Trophoblast cell (in vitro differentiated cells and primary cell): ENCODE measurements at regions not wholly inside any gene's neighbourhood (a gene's known extent, or its start where the extent isn't known, plus 50 kb on each side); places are given as distances from the start of the nearest gene placed in this dataset.

Source experiments
- DNase-seq, 2 donors: peaks; one replicate each; pipeline ENCODE4 v3.0.0-alpha.2; 2016
- H2AFZ ChIP-seq: 2 replicates; pipeline ENCODE4 v1.6.1; 2013; ENCODE audit warnings: low read length, moderate library complexity, mild to moderate bottlenecking; ENCODE audit not compliant: insufficient read depth, poor library complexity
- H2AK5ac ChIP-seq: 2 replicates; pipeline ENCODE4 v1.6.1; 2013; ENCODE audit warnings: mild to moderate bottlenecking, low read length
- H2BK120ac ChIP-seq: 2 replicates; pipeline ENCODE4 v1.6.1; 2013; ENCODE audit warnings: low read length, mild to moderate bottlenecking, moderate library complexity; ENCODE audit not compliant: insufficient read depth, poor library complexity
- H2BK12ac ChIP-seq: 2 replicates; pipeline ENCODE4 v1.6.1; 2013; ENCODE audit warnings: mild to moderate bottlenecking, low read length, moderate library complexity
- H2BK5ac ChIP-seq: 2 replicates; pipeline ENCODE4 v1.6.1; 2013; ENCODE audit warnings: low read length, low read depth, moderate library complexity, mild to moderate bottlenecking; ENCODE audit not compliant: poor library complexity
- H3K14ac ChIP-seq: 2 replicates; pipeline ENCODE4 v1.6.1; 2013; ENCODE audit warnings: mild to moderate bottlenecking, low read length
- H3K18ac ChIP-seq: 2 replicates; pipeline ENCODE4 v1.6.1; 2013; ENCODE audit warnings: mild to moderate bottlenecking, low read length
- H3K23ac ChIP-seq: 2 replicates; pipeline ENCODE4 v1.6.1; 2013; ENCODE audit warnings: low read length
- H3K27ac ChIP-seq: 2 replicates; pipeline ENCODE4 v1.5.1; 2013; ENCODE audit warnings: low read depth, mild to moderate bottlenecking, inconsistent platforms, low read length, moderate library complexity
- H3K27me3 ChIP-seq: 2 replicates; pipeline ENCODE4 v1.6.1; 2013; ENCODE audit warnings: inconsistent platforms, mild to moderate bottlenecking, low read length, moderate library complexity; ENCODE audit not compliant: insufficient read depth
- H3K36me3 ChIP-seq, 2 experiments: 1 replicate in 1 of 2; 2 replicates in 1 of 2; pipeline ENCODE4 v1.6.1; 2013; ENCODE audit warnings: low read length in 2 of 2, mild to moderate bottlenecking in 2 of 2, moderate library complexity in 1 of 2; ENCODE audit not compliant: insufficient read depth in 2 of 2, control insufficient read depth in 1 of 2
- H3K4ac ChIP-seq: 2 replicates; pipeline ENCODE4 v1.6.1; 2013; ENCODE audit warnings: low read depth, mild to moderate bottlenecking, low read length, moderate library complexity
- H3K4me1 ChIP-seq, 2 experiments: 1 replicate in 1 of 2; 2 replicates in 1 of 2; pipeline ENCODE4 v1.6.1; 2013; ENCODE audit warnings: low read length in 2 of 2, mild to moderate bottlenecking in 2 of 2, moderate library complexity in 1 of 2; ENCODE audit not compliant: insufficient read depth in 2 of 2, control insufficient read depth in 1 of 2
- H3K4me2 ChIP-seq: 2 replicates; pipeline ENCODE4 v1.6.1; 2013; ENCODE audit warnings: inconsistent platforms, mild to moderate bottlenecking, low read length, moderate library complexity
- H3K4me3 ChIP-seq: 2 replicates; pipeline ENCODE4 v1.5.1; 2013; ENCODE audit warnings: mild to moderate bottlenecking, low read depth, low read length, inconsistent platforms
- H3K79me1 ChIP-seq: one replicate; pipeline ENCODE4 v1.6.1; 2013; ENCODE audit warnings: low read length
- H3K79me2 ChIP-seq: 2 replicates; pipeline ENCODE4 v1.6.1; 2013; ENCODE audit warnings: low read length, mild to moderate bottlenecking; ENCODE audit not compliant: control insufficient read depth, insufficient read depth, poor library complexity
- H3K9ac ChIP-seq: 2 replicates; pipeline ENCODE4 v1.6.1; 2013; ENCODE audit warnings: mild to moderate bottlenecking, low read length
- H3K9me3 ChIP-seq: 2 replicates; pipeline ENCODE4 v1.6.1; 2013; ENCODE audit warnings: low read depth, mild to moderate bottlenecking, control low read depth, inconsistent platforms, low read length; ENCODE audit not compliant: insufficient read depth
- H4K12ac ChIP-seq: 2 replicates; pipeline ENCODE4 v1.6.1; 2013; ENCODE audit warnings: low read depth, mild to moderate bottlenecking, low read length, moderate library complexity
- H4K8ac ChIP-seq: 2 replicates; pipeline ENCODE4 v1.6.1; 2013; ENCODE audit warnings: low read depth, mild to moderate bottlenecking, low read length, moderate library complexity
- H4K91ac ChIP-seq: one replicate; pipeline ENCODE4 v1.6.1; 2013; ENCODE audit warnings: low read depth, mild to moderate bottlenecking, low read length, moderate library complexity
- WGBS: extraction: QIAGEN DNeasy Blood & Tissue Kit; methylation state at CpG from one replicate; pipeline ENCODE4 v1.1.7; 2013; ENCODE audit warnings: missing lambda C conversion rate; ENCODE audit not compliant: insufficient read length, insufficient coverage; ENCODE audit errors: extremely low coverage; 5-methylcytosine and 5-hydroxymethylcytosine counted together

GRCh38 chr3:105130911-105131310 is 235.8 kb upstream of the ALCAM start:
- Histone ChIP-seq H3K23ac (no peak overlapping the region), H3K4ac (no peak overlapping the region), H2BK12ac (no peak overlapping the region), H2BK5ac (no peak overlapping the region), H3K18ac (no peak overlapping the region), H4K8ac (no peak overlapping the region), H2BK120ac (no peak overlapping the region), H3K79me1 (no peaks in the 10 kb centered on the region), H3K27ac (no peak overlapping the region), H3K4me3 (no peak overlapping the region), H2AK5ac (no peak overlapping the region), H2AFZ (no peak overlapping the region), H3K36me3 (no peaks in the 10 kb centered on the region), H3K27me3 (no peaks in the 10 kb centered on the region), H3K79me2 (no peaks in the 10 kb centered on the region), H4K12ac (no peak overlapping the region), H3K9ac (no peak overlapping the region), H4K91ac (no peak overlapping the region), H3K9me3 (no peaks in the 10 kb centered on the region), H3K4me2 (no peak overlapping the region), H3K14ac (no peak overlapping the region), H3K4me1 (no peaks in the 10 kb centered on the region)
- DNase-seq: no peak
- WGBS: no CpG with 5 or more reads among the region's 3 CpGs

DNA sequence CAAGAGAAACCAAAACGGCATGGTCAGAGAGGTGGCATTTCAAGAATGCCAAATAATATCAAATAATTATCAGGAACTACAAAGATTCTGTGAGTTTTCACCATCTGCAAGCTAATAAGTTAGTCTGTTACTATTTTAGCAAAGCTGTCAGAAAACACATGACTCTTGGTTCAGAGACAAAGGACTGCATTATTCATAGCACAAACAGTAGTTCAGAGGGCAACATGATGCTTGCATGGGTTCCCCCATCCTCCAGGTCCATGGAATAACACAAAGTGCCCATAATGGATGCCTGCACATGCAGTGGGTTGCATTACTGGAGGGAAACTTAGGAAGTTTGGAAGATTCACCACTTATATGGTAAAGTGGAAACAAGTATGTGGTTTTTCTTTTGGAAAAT is 228.8 kb upstream of the ALCAM start:
- no peak for DNase-seq
- H3K23ac ChIP-seq: no peak overlapping the region
- no peak overlapping the region for H3K4me3 ChIP-seq
- H2AK5ac ChIP-seq: no peak overlapping the region
- no peak overlapping the region for H3K4ac ChIP-seq
- H3K36me3 ChIP-seq: no peaks in the 10 kb centered on the region
- no peaks in the 10 kb centered on the region for H3K79me2 ChIP-seq
- WGBS: no CpG with 5 or more reads among the region's 1 CpG
- no peak overlapping the region for H2BK120ac ChIP-seq
- no peaks in the 10 kb centered on the region for H3K4me1 ChIP-seq
- H3K79me1 ChIP-seq: no peaks in the 10 kb centered on the region
- no peak overlapping the region for H2BK12ac ChIP-seq
- H3K18ac ChIP-seq: no peak overlapping the region
- no peak overlapping the region for H3K4me2 ChIP-seq
- no peak overlapping the region for H4K91ac ChIP-seq
- H2BK5ac ChIP-seq: no peak overlapping the region
- H3K9me3 ChIP-seq: no peaks in the 10 kb centered on the region
- H4K12ac ChIP-seq: no peak overlapping the region
- H3K27ac ChIP-seq: no peak overlapping the region
- H2AFZ ChIP-seq: no peak overlapping the region
- H4K8ac ChIP-seq: no peak overlapping the region
- H3K9ac ChIP-seq: no peak overlapping the region
- no peak overlapping the region for H3K14ac ChIP-seq
- H3K27me3 ChIP-seq: no peaks in the 10 kb centered on the region

GRCh38 chr3:105139881-105140560 is 226.7 kb upstream of the ALCAM start:
- Histone ChIP-seq H3K36me3 (no peaks in the 10 kb centered on the region), H2BK5ac (no peak overlapping the region), H3K4me3 (no peak overlapping the region), H2AFZ (no peak overlapping the region), H2BK12ac (no peak overlapping the region), H3K27me3 (no peaks in the 10 kb centered on the region), H2BK120ac (no peak overlapping the region), H3K9me3 (no peaks in the 10 kb centered on the region), H2AK5ac (no peak overlapping the region), H4K91ac (no peak overlapping the region), H3K79me2 (no peaks in the 10 kb centered on the region), H3K4me2 (no peak overlapping the region), H3K4me1 (no peaks in the 10 kb centered on the region), H3K79me1 (no peaks in the 10 kb centered on the region), H3K4ac (no peak overlapping the region), H3K18ac (no peak overlapping the region), H4K8ac (no peak overlapping the region), H3K9ac (no peak overlapping the region), H3K14ac (no peak overlapping the region), H4K12ac (no peak overlapping the region), H3K27ac (no peak overlapping the region), H3K23ac (no peak overlapping the region)
- no peak for DNase-seq
- no CpG with 5 or more reads among the region's 7 CpGs for WGBS

GRCh38 chr3:105140899-105141367 is 225.8 kb upstream of the ALCAM start:
- Histone ChIP-seq H4K8ac (no peak overlapping the region), H3K4me3 (no peak overlapping the region), H3K18ac (no peak overlapping the region), H3K27me3 (no peaks in the 10 kb centered on the region), H3K4ac (no peak overlapping the region), H2BK120ac (no peak overlapping the region), H4K12ac (no peak overlapping the region), H3K9ac (no peak overlapping the region), H3K14ac (no peak overlapping the region), H2BK12ac (no peak overlapping the region), H2AFZ (no peak overlapping the region), H2BK5ac (no peak overlapping the region), H3K27ac (no peak overlapping the region), H2AK5ac (no peak overlapping the region), H3K79me2 (no peaks in the 10 kb centered on the region), H3K4me1 (peaks cover 0 to 2% of the 10 kb centered on the region in 2 experiments), H4K91ac (no peak overlapping the region), H3K36me3 (no peaks in the 10 kb centered on the region), H3K9me3 (no peaks in the 10 kb centered on the region), H3K79me1 (no peaks in the 10 kb centered on the region), H3K23ac (no peak overlapping the region), H3K4me2 (no peak overlapping the region)
- DNase-seq: peak in 1 of 2 donors; percentile 34
- no CpG with 5 or more reads among the region's 2 CpGs for WGBS
